ENCODE measurements at regions not wholly inside any gene's neighbourhood (a gene's known extent, or its start where the extent isn't known, plus 50 kb on each side); places are given as distances from the start of the nearest gene placed in this dataset.

GRCh38 chr18:29301048-29301447 is 1124.1 kb upstream of the CDH2 start:
- POLR2A ChIA-PET = no interaction called here
- no peak overlapping the region for H3K4me3 Mint-ChIP-seq (ENCODE audit: unreplicated experiment)
- H3K36me3 Mint-ChIP-seq (ENCODE audit: insufficient read depth, unreplicated experiment) = no peaks in the 10 kb centered on the region
- H3K4me1 Mint-ChIP-seq (ENCODE audit: low read depth, unreplicated experiment) = no peaks in the 10 kb centered on the region
- intact Hi-C loops (cut with micrococcal nuclease; ENCODE audit: unreplicated experiment) = no loop called here
- no peaks in the 10 kb centered on the region for H3K36me3 ChIP-seq (ENCODE audit: control insufficient read depth, insufficient read depth, low read length)
- no peaks in the 10 kb centered on the region for H3K27me3 ChIP-seq (replicated peaks; ENCODE audit: control insufficient read depth, insufficient read depth, low read length)
- H3K27ac Mint-ChIP-seq (ENCODE audit: unreplicated experiment) = no peak overlapping the region
- no peak overlapping the region for H3K4me3 ChIP-seq (ENCODE audit: low read depth, low read length)
- H3K9me3 Mint-ChIP-seq (ENCODE audit: unreplicated experiment) = no peaks in the 10 kb centered on the region
- H3K27me3 Mint-ChIP-seq (ENCODE audit: insufficient read depth, unreplicated experiment) = no peaks in the 10 kb centered on the region
- no peak for TF ChIP-seq CTCF (IDR thresholded peaks at IDR 0.05; ENCODE audit: insufficient read depth in 1 of 2, low read depth in 1 of 2, low read length in 1 of 2, severe bottlenecking in 1 of 2, unreplicated experiment in 1 of 2)
- DNase-seq = no peak
- H3K4me1 ChIP-seq = no peaks in the 10 kb centered on the region
- CTCF ChIA-PET = no interaction called here
- BruUV-seq (replicated peaks) = no TSS peak
- no peaks in the 10 kb centered on the region for H3K9me3 ChIP-seq

GRCh38 chr18:29285471-29285870 is 1108.5 kb upstream of the CDH2 start:
- H3K36me3 ChIP-seq (ENCODE audit: control insufficient read depth, insufficient read depth, low read length) = no peaks in the 10 kb centered on the region
- H3K4me3 ChIP-seq (ENCODE audit: low read depth, low read length) = no peak overlapping the region
- no TSS peak for BruUV-seq (replicated peaks)
- no peak for TF ChIP-seq CTCF (IDR thresholded peaks at IDR 0.05; ENCODE audit: insufficient read depth in 1 of 2, low read depth in 1 of 2, low read length in 1 of 2, severe bottlenecking in 1 of 2, unreplicated experiment in 1 of 2)
- Mint-ChIP-seq H3K4me1 (ENCODE audit: low read depth, unreplicated experiment) (no peaks in the 10 kb centered on the region), H3K27me3 (ENCODE audit: insufficient read depth, unreplicated experiment) (no peaks in the 10 kb centered on the region), H3K4me3 (ENCODE audit: unreplicated experiment) (no peak overlapping the region), H3K27ac (ENCODE audit: unreplicated experiment) (no peak overlapping the region), H3K36me3 (ENCODE audit: insufficient read depth, unreplicated experiment) (no peaks in the 10 kb centered on the region), H3K9me3 (ENCODE audit: unreplicated experiment) (no peaks in the 10 kb centered on the region)
- no peaks in the 10 kb centered on the region for H3K9me3 ChIP-seq
- no peaks in the 10 kb centered on the region for H3K27me3 ChIP-seq (replicated peaks; ENCODE audit: control insufficient read depth, insufficient read depth, low read length)
- no peaks in the 10 kb centered on the region for H3K4me1 ChIP-seq
- CTCF ChIA-PET = no interaction called here
- POLR2A ChIA-PET = no interaction called here
- intact Hi-C loops (cut with micrococcal nuclease; ENCODE audit: unreplicated experiment) = no loop called here
- no peak for DNase-seq

GRCh38 chr18:29271501-29271900 is 1094.6 kb upstream of the CDH2 start:
- TF ChIP-seq CTCF (IDR thresholded peaks at IDR 0.05; ENCODE audit: insufficient read depth in 1 of 2, low read depth in 1 of 2, low read length in 1 of 2, severe bottlenecking in 1 of 2, unreplicated experiment in 1 of 2) = no peak
- ChIA-PET CTCF (no interaction called here), POLR2A (no interaction called here)
- intact Hi-C loops (cut with micrococcal nuclease; ENCODE audit: unreplicated experiment) = no loop called here
- H3K36me3 ChIP-seq (ENCODE audit: control insufficient read depth, insufficient read depth, low read length) = no peaks in the 10 kb centered on the region
- Mint-ChIP-seq H3K4me1 (ENCODE audit: low read depth, unreplicated experiment) (no peaks in the 10 kb centered on the region), H3K4me3 (ENCODE audit: unreplicated experiment) (no peak overlapping the region), H3K9me3 (ENCODE audit: unreplicated experiment) (no peaks in the 10 kb centered on the region), H3K36me3 (ENCODE audit: insufficient read depth, unreplicated experiment) (no peaks in the 10 kb centered on the region), H3K27ac (ENCODE audit: unreplicated experiment) (no peak overlapping the region), H3K27me3 (ENCODE audit: insufficient read depth, unreplicated experiment) (no peaks in the 10 kb centered on the region)
- H3K4me1 ChIP-seq = no peaks in the 10 kb centered on the region
- no peak for DNase-seq
- no TSS peak for BruUV-seq (replicated peaks)
- H3K27me3 ChIP-seq (replicated peaks; ENCODE audit: control insufficient read depth, insufficient read depth, low read length) = no peaks in the 10 kb centered on the region
- H3K4me3 ChIP-seq (ENCODE audit: low read depth, low read length) = no peak overlapping the region
- H3K9me3 ChIP-seq = no peaks in the 10 kb centered on the region
